PC-9 (cell line): ENCODE measurements at regions not wholly inside any gene's neighbourhood (a gene's known extent, or its start where the extent isn't known, plus 50 kb on each side); places are given as distances from the start of the nearest gene placed in this dataset.

ENCODE experiments used
- EZH2 ChIP-seq: fragments of 200-600 bp; sonication (generic); IDR thresholded peaks from 2 replicates; pipeline ENCODE4 v1.8.0; 2017; ENCODE audit warnings: antibody characterized with exemption, low read depth
- TF ChIP-seq, protein P1 (sequence below): fragments of 200-600 bp; sonication (generic); conservative IDR thresholded peaks from 2 replicates; pipeline ENCODE4 v1.6.1; 2017; ENCODE audit warnings: mixed run types, antibody characterized with exemption, mild to moderate bottlenecking, moderate library complexity

DNA sequence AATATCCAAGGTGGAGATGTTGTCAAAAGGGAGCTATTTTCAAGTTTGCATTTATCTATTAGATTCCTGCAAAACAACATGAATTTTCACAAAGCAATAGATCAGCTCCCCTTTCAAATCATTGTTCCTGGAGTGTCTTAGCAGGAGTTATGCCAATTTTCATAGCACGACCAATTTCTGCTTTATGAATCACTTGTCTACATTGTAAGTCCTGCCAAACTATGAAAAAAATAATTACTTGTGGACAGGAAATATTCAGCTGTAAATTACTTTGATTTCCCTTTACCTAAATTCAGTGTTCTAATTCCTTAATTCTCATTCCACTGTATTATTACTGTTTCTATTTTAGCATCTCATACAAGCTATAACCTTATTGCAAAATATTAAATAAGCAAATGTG lies 1289.6 kb downstream of the NSUN3 start:
- TF ChIP-seq, protein P1, sequence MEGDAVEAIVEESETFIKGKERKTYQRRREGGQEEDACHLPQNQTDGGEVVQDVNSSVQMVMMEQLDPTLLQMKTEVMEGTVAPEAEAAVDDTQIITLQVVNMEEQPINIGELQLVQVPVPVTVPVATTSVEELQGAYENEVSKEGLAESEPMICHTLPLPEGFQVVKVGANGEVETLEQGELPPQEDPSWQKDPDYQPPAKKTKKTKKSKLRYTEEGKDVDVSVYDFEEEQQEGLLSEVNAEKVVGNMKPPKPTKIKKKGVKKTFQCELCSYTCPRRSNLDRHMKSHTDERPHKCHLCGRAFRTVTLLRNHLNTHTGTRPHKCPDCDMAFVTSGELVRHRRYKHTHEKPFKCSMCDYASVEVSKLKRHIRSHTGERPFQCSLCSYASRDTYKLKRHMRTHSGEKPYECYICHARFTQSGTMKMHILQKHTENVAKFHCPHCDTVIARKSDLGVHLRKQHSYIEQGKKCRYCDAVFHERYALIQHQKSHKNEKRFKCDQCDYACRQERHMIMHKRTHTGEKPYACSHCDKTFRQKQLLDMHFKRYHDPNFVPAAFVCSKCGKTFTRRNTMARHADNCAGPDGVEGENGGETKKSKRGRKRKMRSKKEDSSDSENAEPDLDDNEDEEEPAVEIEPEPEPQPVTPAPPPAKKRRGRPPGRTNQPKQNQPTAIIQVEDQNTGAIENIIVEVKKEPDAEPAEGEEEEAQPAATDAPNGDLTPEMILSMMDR: no peak
- TF ChIP-seq EZH2: no peak
